ENCODE measurements at regions not wholly inside any gene's neighbourhood (a gene's known extent, or its start where the extent isn't known, plus 50 kb on each side); places are given as distances from the start of the nearest gene placed in this dataset.

DNA sequence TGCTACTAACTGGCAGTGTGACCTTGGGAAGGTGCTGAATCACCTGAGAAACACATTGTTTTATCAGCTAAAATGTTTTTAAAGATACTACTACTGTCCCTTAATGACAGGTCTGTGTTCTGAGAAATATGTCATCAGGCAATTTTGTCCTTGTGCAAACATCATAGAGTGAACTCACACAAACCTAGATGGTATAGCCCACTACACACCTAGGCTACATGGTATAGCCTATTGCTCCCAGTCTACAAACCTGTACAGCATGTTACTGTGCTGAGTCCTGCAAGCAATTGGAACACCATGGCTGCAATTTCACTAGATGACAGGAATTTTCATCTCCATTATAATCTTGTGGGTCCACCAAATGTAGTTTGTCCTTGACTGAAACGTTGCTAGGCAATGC lies 101.3 kb upstream of the GUCY1A1 start:
- no peak for TF ChIP-seq CTCF (conservative IDR thresholded peaks at IDR 0.05; ENCODE audit: control insufficient read depth, insufficient read depth, low read depth, low read length)
- no peak for DNase-seq (ENCODE audit: low read depth)

GRCh38 chr4:155564880-155565279 lies 101.8 kb upstream of the GUCY1A1 start:
- DNase-seq (ENCODE audit: low read depth), result no peak
- TF ChIP-seq CTCF (conservative IDR thresholded peaks at IDR 0.05; ENCODE audit: control insufficient read depth, insufficient read depth, low read depth, low read length), result no peak

More for the DNA sequence above, 101.3 kb upstream of the GUCY1A1 start:
- H3K4me3 ChIP-seq (ENCODE audit: control insufficient read depth, low read depth, low read length), result no peak overlapping the region

GRCh38 chr4:155564086-155564485 lies 102.6 kb upstream of the GUCY1A1 start:
- TF ChIP-seq CTCF (conservative IDR thresholded peaks at IDR 0.05; ENCODE audit: control insufficient read depth, insufficient read depth, low read depth, low read length), result no peak
- DNase-seq (ENCODE audit: low read depth), result no peak
- H3K4me3 ChIP-seq (ENCODE audit: control insufficient read depth, low read depth, low read length), result no peak overlapping the region

More at GRCh38 chr4:155564880-155565279, 101.8 kb upstream of the GUCY1A1 start:
- no peak overlapping the region for H3K4me3 ChIP-seq (ENCODE audit: control insufficient read depth, low read depth, low read length)

- no peak overlapping the region for H3K4me3 ChIP-seq (ENCODE audit: control insufficient read depth, low read depth, low read length)
- peak; percentile 68 for DNase-seq (ENCODE audit: low read depth)
- TF ChIP-seq CTCF (conservative IDR thresholded peaks at IDR 0.05; ENCODE audit: control insufficient read depth, insufficient read depth, low read depth, low read length), result no peak
Observed at GRCh38 chr4:155559915-155560314, 106.7 kb upstream of the GUCY1A1 start.

DNA sequence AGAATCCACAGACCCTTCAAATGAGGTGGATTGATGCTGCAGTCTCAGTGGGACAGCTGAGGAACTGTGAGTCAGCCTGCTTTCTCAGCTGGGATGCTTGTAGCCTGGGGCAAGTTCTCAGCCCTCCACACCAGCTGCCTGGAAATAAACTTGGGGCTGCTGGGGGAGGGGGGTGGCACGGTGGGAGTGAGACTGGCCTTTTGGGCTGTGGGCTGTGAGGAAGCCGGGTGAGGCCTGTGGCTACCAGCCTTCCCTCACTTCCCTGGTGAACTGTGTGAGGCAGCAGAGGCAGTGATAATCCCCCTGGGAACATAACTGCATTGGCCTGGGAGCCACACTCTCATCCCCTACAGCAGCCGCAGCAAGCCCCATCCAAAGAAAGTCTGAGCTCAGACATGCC lies 114.5 kb upstream of the GUCY1A1 start:
- TF ChIP-seq CTCF (conservative IDR thresholded peaks at IDR 0.05; ENCODE audit: control insufficient read depth, insufficient read depth, low read depth, low read length), result no peak
- peak; percentile 52 for DNase-seq (ENCODE audit: low read depth)
- no peak overlapping the region for H3K4me3 ChIP-seq (ENCODE audit: control insufficient read depth, low read depth, low read length)

GRCh38 chr4:155548173-155548572 lies 118.5 kb upstream of the GUCY1A1 start:
- no peak overlapping the region for H3K4me3 ChIP-seq (ENCODE audit: control insufficient read depth, low read depth, low read length)
- TF ChIP-seq CTCF (conservative IDR thresholded peaks at IDR 0.05; ENCODE audit: control insufficient read depth, insufficient read depth, low read depth, low read length), result no peak
- DNase-seq (ENCODE audit: low read depth), result peak; percentile 65

GRCh38 chr4:155546451-155546850 lies 120.2 kb upstream of the GUCY1A1 start:
- TF ChIP-seq CTCF (conservative IDR thresholded peaks at IDR 0.05; ENCODE audit: control insufficient read depth, insufficient read depth, low read depth, low read length), result no peak
- peak; percentile 75 for DNase-seq (ENCODE audit: low read depth)
- H3K4me3 ChIP-seq (ENCODE audit: control insufficient read depth, low read depth, low read length), result no peak overlapping the region
